Liver (tissue), 8 donors: ENCODE measurements at regions not wholly inside any gene's neighbourhood (a gene's known extent, or its start where the extent isn't known, plus 50 kb on each side); places are given as distances from the start of the nearest gene placed in this dataset.

Source experiments
- DNase-seq: peaks from one replicate; pipeline ENCODE4 v3.0.0-alpha.2; 2017; ENCODE audit warnings: low spot score
- H3K27ac ChIP-seq, 2 donors: one replicate each; pipeline ENCODE4 v1.7.0; 2013; ENCODE audit warnings: inconsistent platforms in 2 of 2, low read length in 2 of 2, control low read depth in 1 of 2, low read depth in 1 of 2, mild to moderate bottlenecking in 1 of 2
- H3K27me3 ChIP-seq, 4 donors: one replicate each; pipeline versions ENCODE4 v1.6.1 to v1.7.0; 2013; ENCODE audit warnings: low read length in 3 of 4, inconsistent platforms in 1 of 4, mild to moderate bottlenecking in 1 of 4, moderate library complexity in 1 of 4; ENCODE audit not compliant: control insufficient read depth in 4 of 4, insufficient read depth in 4 of 4
- H3K36me3 ChIP-seq, 4 donors: one replicate each; pipeline versions ENCODE4 v1.6.1 to v1.7.0; 2013; ENCODE audit warnings: low read length in 3 of 4, mild to moderate bottlenecking in 3 of 4, low read depth in 1 of 4, moderate library complexity in 1 of 4; ENCODE audit not compliant: control insufficient read depth in 4 of 4, insufficient read depth in 3 of 4
- H3K4me1 ChIP-seq, 4 donors: one replicate each; pipeline versions ENCODE4 v1.6.1 to v1.7.0; 2013; ENCODE audit warnings: low read length in 3 of 4, mild to moderate bottlenecking in 3 of 4, moderate library complexity in 1 of 4; ENCODE audit not compliant: control insufficient read depth in 4 of 4, insufficient read depth in 4 of 4
- H3K4me3 ChIP-seq, 3 donors: one replicate each; pipeline versions ENCODE4 v1.6.1 to v1.7.0; 2013; ENCODE audit warnings: low read length in 3 of 3, control low read depth in 1 of 3, low read depth in 1 of 3, mild to moderate bottlenecking in 1 of 3
- H3K9ac ChIP-seq, 2 donors: one replicate each; pipeline ENCODE4 v1.7.0; 2013; ENCODE audit warnings: low read length in 2 of 2, mild to moderate bottlenecking in 2 of 2, moderate library complexity in 2 of 2, control low read depth in 1 of 2, low read depth in 1 of 2
- H3K9me3 ChIP-seq, 4 donors: one replicate each; pipeline versions ENCODE4 v1.6.1 to v1.7.0; 2013; ENCODE audit warnings: low read length in 3 of 4; ENCODE audit not compliant: control insufficient read depth in 4 of 4
- EGR1 ChIP-seq, 2 donors: IDR thresholded peaks; 2 replicates each; pipeline ENCODE4 v1.6.1; 2016 to 2018; ENCODE audit warnings: antibody characterized with exemption in 2 of 2, low read depth in 2 of 2
- FOXA1 ChIP-seq: IDR thresholded peaks from 2 replicates; pipeline ENCODE4 v1.6.1; 2016; ENCODE audit warnings: antibody characterized with exemption
- FOXA2 ChIP-seq: IDR thresholded peaks from 2 replicates; pipeline ENCODE4 v1.6.1; 2016; ENCODE audit warnings: antibody characterized with exemption
- GABPA ChIP-seq, 2 donors: IDR thresholded peaks in 1 of 2; conservative IDR thresholded peaks in 1 of 2; 2 replicates each; pipeline ENCODE4 v1.6.1; 2016; ENCODE audit warnings: antibody characterized with exemption in 2 of 2, mild to moderate bottlenecking in 1 of 2, moderate library complexity in 1 of 2
- HNF4A ChIP-seq, 2 donors: conservative IDR thresholded peaks; 2 replicates each; pipeline ENCODE4 v1.6.1; 2016; ENCODE audit warnings: antibody characterized with exemption in 2 of 2, mild to moderate bottlenecking in 2 of 2
- HNF4G ChIP-seq: IDR thresholded peaks from 2 replicates; pipeline ENCODE4 v1.6.1; 2016; ENCODE audit warnings: antibody characterized with exemption
- JUND ChIP-seq, 2 donors: IDR thresholded peaks; 2 replicates each; pipeline ENCODE4 v1.6.1; 2016; ENCODE audit warnings: antibody characterized with exemption in 2 of 2
- NR2F2 ChIP-seq: IDR thresholded peaks from 2 replicates; pipeline ENCODE4 v1.6.1; 2016; ENCODE audit warnings: antibody characterized with exemption
- RAD21 ChIP-seq, 2 donors: IDR thresholded peaks; 2 replicates each; pipeline ENCODE4 v1.6.1; 2016; ENCODE audit warnings: antibody characterized with exemption in 2 of 2, mild to moderate bottlenecking in 2 of 2
- RXRA ChIP-seq, 2 donors: IDR thresholded peaks; 2 replicates each; pipeline ENCODE4 v1.6.1; 2017 to 2018; ENCODE audit warnings: antibody characterized with exemption in 2 of 2, mild to moderate bottlenecking in 1 of 2
- SP1 ChIP-seq: IDR thresholded peaks from 2 replicates; pipeline ENCODE4 v1.6.1; 2018; ENCODE audit warnings: antibody characterized with exemption, mild to moderate bottlenecking
- YY1 ChIP-seq: IDR thresholded peaks from 2 replicates; pipeline ENCODE4 v1.6.1; 2016; ENCODE audit warnings: antibody characterized with exemption, mild to moderate bottlenecking
- WGBS: extraction: QIAGEN DNeasy Blood & Tissue Kit; methylation state at CpG from one replicate; pipeline ENCODE4 v1.1.7; 2013; 5-methylcytosine and 5-hydroxymethylcytosine counted together
- TF ChIP-seq, protein P1 (sequence below): fragments of 150-350 bp; IDR thresholded peaks from 2 replicates; pipeline ENCODE4 v1.5.1; 2017; ENCODE audit warnings: improper control_type of control experiment, low read depth, low read length; ENCODE audit not compliant: missing input control
- TF ChIP-seq, protein P2 (sequence below): IDR thresholded peaks from 2 replicates; pipeline ENCODE4 v1.6.1; 2016; ENCODE audit warnings: antibody characterized with exemption
- TF ChIP-seq, protein P3 (sequence below): IDR thresholded peaks from 2 replicates; pipeline ENCODE4 v1.6.1; 2016; ENCODE audit warnings: antibody characterized with exemption
- TF ChIP-seq, protein P4 (sequence below): IDR thresholded peaks from 2 replicates; pipeline ENCODE4 v1.6.1; 2016; ENCODE audit warnings: antibody characterized with exemption, mild to moderate bottlenecking
- donor health status: healthy.
- donor health status: healthy.
- donor health status: healthy.
- donor health status: healthy.
- donor health status: healthy.

DNA sequence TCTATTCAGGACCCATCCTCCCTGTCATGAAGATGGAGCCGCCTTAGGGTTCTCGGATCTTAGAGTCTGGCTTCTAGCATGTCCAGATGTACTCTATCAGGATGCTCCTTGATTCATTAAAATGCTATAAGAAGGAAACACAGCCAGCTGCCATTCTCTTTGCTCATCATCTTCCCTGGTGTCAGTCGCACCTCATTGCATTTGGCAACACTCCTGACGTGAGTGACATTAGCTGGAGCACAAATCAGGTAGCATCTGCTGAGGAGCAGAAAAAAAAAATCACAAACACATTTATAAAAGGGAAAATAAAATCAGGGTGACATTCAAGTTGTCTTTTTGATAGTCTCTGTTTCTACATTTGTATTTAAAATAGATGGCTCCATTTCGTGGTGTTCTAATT lies 226.1 kb upstream of the NMUR2 start:
- 68% methylated on average over 5 of the region's 5 CpGs for WGBS
- H3K4me1 ChIP-seq, result peaks cover 0 to 1% (median 0%) of the 10 kb centered on the region in 4 donors
- TF ChIP-seq, protein P1, sequence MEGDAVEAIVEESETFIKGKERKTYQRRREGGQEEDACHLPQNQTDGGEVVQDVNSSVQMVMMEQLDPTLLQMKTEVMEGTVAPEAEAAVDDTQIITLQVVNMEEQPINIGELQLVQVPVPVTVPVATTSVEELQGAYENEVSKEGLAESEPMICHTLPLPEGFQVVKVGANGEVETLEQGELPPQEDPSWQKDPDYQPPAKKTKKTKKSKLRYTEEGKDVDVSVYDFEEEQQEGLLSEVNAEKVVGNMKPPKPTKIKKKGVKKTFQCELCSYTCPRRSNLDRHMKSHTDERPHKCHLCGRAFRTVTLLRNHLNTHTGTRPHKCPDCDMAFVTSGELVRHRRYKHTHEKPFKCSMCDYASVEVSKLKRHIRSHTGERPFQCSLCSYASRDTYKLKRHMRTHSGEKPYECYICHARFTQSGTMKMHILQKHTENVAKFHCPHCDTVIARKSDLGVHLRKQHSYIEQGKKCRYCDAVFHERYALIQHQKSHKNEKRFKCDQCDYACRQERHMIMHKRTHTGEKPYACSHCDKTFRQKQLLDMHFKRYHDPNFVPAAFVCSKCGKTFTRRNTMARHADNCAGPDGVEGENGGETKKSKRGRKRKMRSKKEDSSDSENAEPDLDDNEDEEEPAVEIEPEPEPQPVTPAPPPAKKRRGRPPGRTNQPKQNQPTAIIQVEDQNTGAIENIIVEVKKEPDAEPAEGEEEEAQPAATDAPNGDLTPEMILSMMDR, result no peak
- TF ChIP-seq RAD21 (IDR thresholded peaks at IDR 0.05) (no peak), HNF4G (no peak), JUND (IDR thresholded peaks at IDR 0.05) (no peak), GABPA (IDR thresholded peaks at IDR 0.05 in 1 of 2, conservative IDR thresholded peaks at IDR 0.05 in 1 of 2) (no peak), FOXA1 (no peak), RXRA (IDR thresholded peaks at IDR 0.05) (no peak), NR2F2 (no peak), HNF4A (conservative IDR thresholded peaks at IDR 0.05) (no peak), YY1 (no peak), FOXA2 (no peak), SP1 (no peak), EGR1 (IDR thresholded peaks at IDR 0.05; ENCODE audit: low read depth in 2 of 2) (no peak)
- TF ChIP-seq, protein P2, sequence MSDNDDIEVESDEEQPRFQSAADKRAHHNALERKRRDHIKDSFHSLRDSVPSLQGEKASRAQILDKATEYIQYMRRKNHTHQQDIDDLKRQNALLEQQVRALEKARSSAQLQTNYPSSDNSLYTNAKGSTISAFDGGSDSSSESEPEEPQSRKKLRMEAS, result no peak
- TF ChIP-seq, protein P3, sequence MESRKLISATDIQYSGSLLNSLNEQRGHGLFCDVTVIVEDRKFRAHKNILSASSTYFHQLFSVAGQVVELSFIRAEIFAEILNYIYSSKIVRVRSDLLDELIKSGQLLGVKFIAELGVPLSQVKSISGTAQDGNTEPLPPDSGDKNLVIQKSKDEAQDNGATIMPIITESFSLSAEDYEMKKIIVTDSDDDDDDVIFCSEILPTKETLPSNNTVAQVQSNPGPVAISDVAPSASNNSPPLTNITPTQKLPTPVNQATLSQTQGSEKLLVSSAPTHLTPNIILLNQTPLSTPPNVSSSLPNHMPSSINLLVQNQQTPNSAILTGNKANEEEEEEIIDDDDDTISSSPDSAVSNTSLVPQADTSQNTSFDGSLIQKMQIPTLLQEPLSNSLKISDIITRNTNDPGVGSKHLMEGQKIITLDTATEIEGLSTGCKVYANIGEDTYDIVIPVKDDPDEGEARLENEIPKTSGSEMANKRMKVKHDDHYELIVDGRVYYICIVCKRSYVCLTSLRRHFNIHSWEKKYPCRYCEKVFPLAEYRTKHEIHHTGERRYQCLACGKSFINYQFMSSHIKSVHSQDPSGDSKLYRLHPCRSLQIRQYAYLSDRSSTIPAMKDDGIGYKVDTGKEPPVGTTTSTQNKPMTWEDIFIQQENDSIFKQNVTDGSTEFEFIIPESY, result no peak
- TF ChIP-seq, protein P4, sequence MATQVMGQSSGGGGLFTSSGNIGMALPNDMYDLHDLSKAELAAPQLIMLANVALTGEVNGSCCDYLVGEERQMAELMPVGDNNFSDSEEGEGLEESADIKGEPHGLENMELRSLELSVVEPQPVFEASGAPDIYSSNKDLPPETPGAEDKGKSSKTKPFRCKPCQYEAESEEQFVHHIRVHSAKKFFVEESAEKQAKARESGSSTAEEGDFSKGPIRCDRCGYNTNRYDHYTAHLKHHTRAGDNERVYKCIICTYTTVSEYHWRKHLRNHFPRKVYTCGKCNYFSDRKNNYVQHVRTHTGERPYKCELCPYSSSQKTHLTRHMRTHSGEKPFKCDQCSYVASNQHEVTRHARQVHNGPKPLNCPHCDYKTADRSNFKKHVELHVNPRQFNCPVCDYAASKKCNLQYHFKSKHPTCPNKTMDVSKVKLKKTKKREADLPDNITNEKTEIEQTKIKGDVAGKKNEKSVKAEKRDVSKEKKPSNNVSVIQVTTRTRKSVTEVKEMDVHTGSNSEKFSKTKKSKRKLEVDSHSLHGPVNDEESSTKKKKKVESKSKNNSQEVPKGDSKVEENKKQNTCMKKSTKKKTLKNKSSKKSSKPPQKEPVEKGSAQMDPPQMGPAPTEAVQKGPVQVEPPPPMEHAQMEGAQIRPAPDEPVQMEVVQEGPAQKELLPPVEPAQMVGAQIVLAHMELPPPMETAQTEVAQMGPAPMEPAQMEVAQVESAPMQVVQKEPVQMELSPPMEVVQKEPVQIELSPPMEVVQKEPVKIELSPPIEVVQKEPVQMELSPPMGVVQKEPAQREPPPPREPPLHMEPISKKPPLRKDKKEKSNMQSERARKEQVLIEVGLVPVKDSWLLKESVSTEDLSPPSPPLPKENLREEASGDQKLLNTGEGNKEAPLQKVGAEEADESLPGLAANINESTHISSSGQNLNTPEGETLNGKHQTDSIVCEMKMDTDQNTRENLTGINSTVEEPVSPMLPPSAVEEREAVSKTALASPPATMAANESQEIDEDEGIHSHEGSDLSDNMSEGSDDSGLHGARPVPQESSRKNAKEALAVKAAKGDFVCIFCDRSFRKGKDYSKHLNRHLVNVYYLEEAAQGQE, result no peak
- H3K4me3 ChIP-seq, result no peak overlapping the region
- H3K9me3 ChIP-seq, result no peaks in the 10 kb centered on the region
- peaks cover 0 to 3% (median 0%) of the 10 kb centered on the region in 4 donors for H3K27me3 ChIP-seq
- H3K36me3 ChIP-seq, result no peaks in the 10 kb centered on the region
- H3K9ac ChIP-seq, result no peak overlapping the region
- H3K27ac ChIP-seq, result no peak overlapping the region
- no peak for DNase-seq

DNA sequence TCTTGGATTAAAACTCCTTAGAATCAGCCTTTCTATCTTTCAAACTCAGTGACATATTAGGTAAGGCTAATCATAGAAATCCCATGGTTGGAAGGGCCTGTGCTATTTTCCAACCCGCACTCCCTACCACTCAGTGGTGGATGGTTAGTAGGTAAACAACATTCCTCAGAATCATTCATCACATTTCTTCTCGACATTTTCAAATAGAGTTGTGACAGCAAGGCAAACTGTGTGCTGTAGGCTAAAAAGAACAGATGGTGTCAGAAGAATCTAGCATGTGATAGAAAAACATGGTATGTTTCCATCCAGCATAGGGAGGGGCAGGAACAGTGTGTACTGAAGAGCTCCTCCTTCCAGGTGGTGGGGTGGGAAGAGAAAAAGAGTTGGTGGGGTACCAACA lies 227.3 kb upstream of the NMUR2 start:
- Histone ChIP-seq H3K27me3 (peaks cover 0 to 3% (median 0%) of the 10 kb centered on the region in 4 donors), H3K4me3 (no peak overlapping the region), H3K27ac (no peak overlapping the region), H3K9me3 (no peaks in the 10 kb centered on the region), H3K4me1 (peaks cover 0 to 1% (median 0%) of the 10 kb centered on the region in 4 donors), H3K36me3 (no peaks in the 10 kb centered on the region), H3K9ac (no peak overlapping the region)
- WGBS, result 32% methylated on average over 2 of the region's 2 CpGs
- TF ChIP-seq GABPA (IDR thresholded peaks at IDR 0.05 in 1 of 2, conservative IDR thresholded peaks at IDR 0.05 in 1 of 2), result no peak
- DNase-seq, result no peak
